PFSK-1 (cell line): ENCODE measurements at regions not wholly inside any gene's neighbourhood (a gene's known extent, or its start where the extent isn't known, plus 50 kb on each side); places are given as distances from the start of the nearest gene placed in this dataset.

Source experiments
- FOXP2 ChIP-seq: optimal IDR thresholded peaks from 2 replicates; pipeline ENCODE3; 2011; ENCODE audit warnings: borderline replicate concordance, control low read depth, inconsistent platforms; ENCODE audit not compliant: insufficient read depth; ENCODE audit errors: extremely low read length, extremely low read depth
- POLR2AphosphoS5 ChIP-seq: IDR thresholded peaks from 2 replicates; pipeline ENCODE4 v1.6.1; 2012; ENCODE audit warnings: low read depth, mild to moderate bottlenecking, control low read depth, low read length, moderate library complexity
- REST ChIP-seq, 2 experiments: IDR thresholded peaks; 2 replicates each; pipeline versions ENCODE4 v1.6.1 to v1.8.0; 2011 to 2012; ENCODE audit warnings: low read depth in 2 of 2, low read length in 2 of 2, control low read depth in 1 of 2, inconsistent platforms in 1 of 2, mild to moderate bottlenecking in 1 of 2, moderate library complexity in 1 of 2; ENCODE audit not compliant: insufficient read depth in 1 of 2
- TAF1 ChIP-seq: IDR thresholded peaks from 2 replicates; pipeline ENCODE4 v1.6.1; 2012; ENCODE audit warnings: low read length, control low read depth, borderline replicate concordance; ENCODE audit not compliant: insufficient read depth

GRCh38 chr22:47334601-47335000 lies 572.2 kb downstream of the TBC1D22A start:
- TF ChIP-seq TAF1 (no peak), FOXP2 (no peak), REST (IDR thresholded peaks at IDR 0.05; ENCODE audit: insufficient read depth in 1 of 2, low read depth in 2 of 2, low read length in 2 of 2) (no peak), POLR2AphosphoS5 (no peak)
